ENCODE measurements at regions not wholly inside any gene's neighbourhood (a gene's known extent, or its start where the extent isn't known, plus 50 kb on each side); places are given as distances from the start of the nearest gene placed in this dataset.
A peak's percentile ranks its signal among the peaks of the same experiment; 100 is the strongest.

GRCh38 chr6:139996253-139996834 is 621.9 kb upstream of the CITED2 start:
- in situ Hi-C loops (cut with HindIII; ENCODE audit: low pct_unique_long_range_greater_than_20kb, low sequenced_read_pairs), result no loop called here
- DNase-seq (ENCODE audit: low read depth in 1 of 2, low spot score in 1 of 2), result peak in 1 of 2 experiments; percentile 76
- TF ChIP-seq JUND (IDR thresholded peaks at IDR 0.05; ENCODE audit: low read depth), result no peak

GRCh38 chr6:139994998-139995397 is 620.5 kb upstream of the CITED2 start:
- TF ChIP-seq JUND (IDR thresholded peaks at IDR 0.05; ENCODE audit: low read depth), result no peak
- in situ Hi-C loops (cut with HindIII; ENCODE audit: low pct_unique_long_range_greater_than_20kb, low sequenced_read_pairs), result no loop called here
- DNase-seq (ENCODE audit: low read depth in 1 of 2, low spot score in 1 of 2), result no peak

GRCh38 chr6:139990856-139991465 is 616.5 kb upstream of the CITED2 start:
- DNase-seq (ENCODE audit: low read depth in 1 of 2, low spot score in 1 of 2), result no peak
- TF ChIP-seq JUND (IDR thresholded peaks at IDR 0.05; ENCODE audit: low read depth), result no peak
- in situ Hi-C loops (cut with HindIII; ENCODE audit: low pct_unique_long_range_greater_than_20kb, low sequenced_read_pairs), result no loop called here

GRCh38 chr6:139990026-139990686 is 615.7 kb upstream of the CITED2 start:
- in situ Hi-C loops (cut with HindIII; ENCODE audit: low pct_unique_long_range_greater_than_20kb, low sequenced_read_pairs), result no loop called here
- no peak for DNase-seq (ENCODE audit: low read depth in 1 of 2, low spot score in 1 of 2)
- no peak for TF ChIP-seq JUND (IDR thresholded peaks at IDR 0.05; ENCODE audit: low read depth)

GRCh38 chr6:139988685-139989084 is 614.2 kb upstream of the CITED2 start:
- no peak for DNase-seq (ENCODE audit: low read depth in 1 of 2, low spot score in 1 of 2)
- in situ Hi-C loops (cut with HindIII; ENCODE audit: low pct_unique_long_range_greater_than_20kb, low sequenced_read_pairs), result no loop called here
- no peak for TF ChIP-seq JUND (IDR thresholded peaks at IDR 0.05; ENCODE audit: low read depth)

- in situ Hi-C loops (cut with HindIII; ENCODE audit: low pct_unique_long_range_greater_than_20kb, low sequenced_read_pairs), result no loop called here
- no peak for TF ChIP-seq JUND (IDR thresholded peaks at IDR 0.05; ENCODE audit: low read depth)
- DNase-seq (ENCODE audit: low read depth in 1 of 2, low spot score in 1 of 2), result no peak
Observed at GRCh38 chr6:139987091-139987490, 612.6 kb upstream of the CITED2 start.

- no peak for DNase-seq (ENCODE audit: low read depth in 1 of 2, low spot score in 1 of 2)
- no peak for TF ChIP-seq JUND (IDR thresholded peaks at IDR 0.05; ENCODE audit: low read depth)
- in situ Hi-C loops (cut with HindIII; ENCODE audit: low pct_unique_long_range_greater_than_20kb, low sequenced_read_pairs), result no loop called here
Observed at GRCh38 chr6:139985236-139985815, 610.9 kb upstream of the CITED2 start.

GRCh38 chr6:139984317-139984716 is 609.9 kb upstream of the CITED2 start:
- DNase-seq (ENCODE audit: low read depth in 1 of 2, low spot score in 1 of 2), result no peak
- in situ Hi-C loops (cut with HindIII; ENCODE audit: low pct_unique_long_range_greater_than_20kb, low sequenced_read_pairs), result no loop called here
- TF ChIP-seq JUND (IDR thresholded peaks at IDR 0.05; ENCODE audit: low read depth), result no peak

- DNase-seq (ENCODE audit: low read depth in 1 of 2, low spot score in 1 of 2), result no peak
- TF ChIP-seq JUND (IDR thresholded peaks at IDR 0.05; ENCODE audit: low read depth), result no peak
- in situ Hi-C loops (cut with HindIII; ENCODE audit: low pct_unique_long_range_greater_than_20kb, low sequenced_read_pairs), result no loop called here
Observed at GRCh38 chr6:139983555-139984276, 609.3 kb upstream of the CITED2 start.

GRCh38 chr6:139982652-139983295 is 608.3 kb upstream of the CITED2 start:
- in situ Hi-C loops (cut with HindIII; ENCODE audit: low pct_unique_long_range_greater_than_20kb, low sequenced_read_pairs), result no loop called here
- TF ChIP-seq JUND (IDR thresholded peaks at IDR 0.05; ENCODE audit: low read depth), result no peak
- peak in 1 of 2 experiments; percentile 40 for DNase-seq (ENCODE audit: low read depth in 1 of 2, low spot score in 1 of 2)

- TF ChIP-seq JUND (IDR thresholded peaks at IDR 0.05; ENCODE audit: low read depth), result no peak
- in situ Hi-C loops (cut with HindIII; ENCODE audit: low pct_unique_long_range_greater_than_20kb, low sequenced_read_pairs), result no loop called here
- DNase-seq (ENCODE audit: low read depth in 1 of 2, low spot score in 1 of 2), result no peak
Observed at GRCh38 chr6:139982195-139982594, 607.7 kb upstream of the CITED2 start.

GRCh38 chr6:139981768-139982181 is 607.3 kb upstream of the CITED2 start:
- DNase-seq (ENCODE audit: low read depth in 1 of 2, low spot score in 1 of 2), result peak in 1 of 2 experiments; percentile 66
- TF ChIP-seq JUND (IDR thresholded peaks at IDR 0.05; ENCODE audit: low read depth), result no peak
- in situ Hi-C loops (cut with HindIII; ENCODE audit: low pct_unique_long_range_greater_than_20kb, low sequenced_read_pairs), result no loop called here

Measured in T47D (cell line).